DOHH2 (cell line): ENCODE measurements at regions not wholly inside any gene's neighbourhood (a gene's known extent, or its start where the extent isn't known, plus 50 kb on each side); places are given as distances from the start of the nearest gene placed in this dataset.

ENCODE experiments used
- EZH2phosphoT487 ChIP-seq: fragments of 200-600 bp; sonication (generic); IDR thresholded peaks from 2 replicates; pipeline ENCODE4 v1.6.1; 2017; ENCODE audit warnings: borderline replicate concordance, mild to moderate bottlenecking, antibody characterized with exemption, low read length, moderate library complexity, mixed read lengths
- TF ChIP-seq, protein P1 (sequence below): fragments of 200-600 bp; sonication (generic); IDR thresholded peaks from one replicate; pipeline ENCODE4 v1.5.1; 2014; ENCODE audit warnings: antibody characterized with exemption, mild to moderate bottlenecking, low read depth, low read length; ENCODE audit not compliant: poor library complexity, severe bottlenecking

DNA sequence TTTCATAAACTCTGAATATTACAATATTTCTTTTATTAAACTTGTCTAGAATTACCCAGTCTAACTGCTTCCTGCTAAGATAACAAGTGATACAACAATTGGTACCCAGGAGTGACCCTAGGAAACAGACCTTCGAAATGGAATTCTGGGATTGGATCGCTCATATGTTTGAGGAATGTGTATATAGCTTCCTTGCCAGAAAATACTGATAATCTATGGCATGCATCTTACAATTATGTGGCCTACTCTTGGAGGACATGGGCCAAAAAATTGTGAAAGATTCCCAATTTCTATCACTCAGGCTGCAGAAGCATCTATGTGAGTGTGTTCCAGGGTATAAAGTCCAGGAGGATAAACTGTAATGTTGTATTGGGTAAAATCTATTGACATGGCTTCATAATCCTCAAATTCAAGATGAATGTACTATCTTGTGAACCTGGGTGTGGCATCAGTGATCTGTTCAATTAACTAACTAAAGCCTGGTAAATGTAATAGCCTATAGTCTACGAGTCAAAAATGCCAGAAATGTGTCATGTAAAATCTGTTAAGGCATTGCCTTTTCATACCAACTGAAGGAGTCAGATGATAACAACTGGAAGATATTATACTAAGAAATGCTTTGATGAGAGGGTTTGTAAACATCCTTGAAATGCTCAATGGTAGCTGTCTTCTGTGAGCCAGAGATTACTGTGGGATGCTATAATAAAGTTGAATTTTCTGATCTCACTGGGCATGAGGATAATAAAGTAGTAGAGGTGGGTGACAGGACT is 1499.3 kb downstream of the PCDH7 start:
- TF ChIP-seq, protein P1, sequence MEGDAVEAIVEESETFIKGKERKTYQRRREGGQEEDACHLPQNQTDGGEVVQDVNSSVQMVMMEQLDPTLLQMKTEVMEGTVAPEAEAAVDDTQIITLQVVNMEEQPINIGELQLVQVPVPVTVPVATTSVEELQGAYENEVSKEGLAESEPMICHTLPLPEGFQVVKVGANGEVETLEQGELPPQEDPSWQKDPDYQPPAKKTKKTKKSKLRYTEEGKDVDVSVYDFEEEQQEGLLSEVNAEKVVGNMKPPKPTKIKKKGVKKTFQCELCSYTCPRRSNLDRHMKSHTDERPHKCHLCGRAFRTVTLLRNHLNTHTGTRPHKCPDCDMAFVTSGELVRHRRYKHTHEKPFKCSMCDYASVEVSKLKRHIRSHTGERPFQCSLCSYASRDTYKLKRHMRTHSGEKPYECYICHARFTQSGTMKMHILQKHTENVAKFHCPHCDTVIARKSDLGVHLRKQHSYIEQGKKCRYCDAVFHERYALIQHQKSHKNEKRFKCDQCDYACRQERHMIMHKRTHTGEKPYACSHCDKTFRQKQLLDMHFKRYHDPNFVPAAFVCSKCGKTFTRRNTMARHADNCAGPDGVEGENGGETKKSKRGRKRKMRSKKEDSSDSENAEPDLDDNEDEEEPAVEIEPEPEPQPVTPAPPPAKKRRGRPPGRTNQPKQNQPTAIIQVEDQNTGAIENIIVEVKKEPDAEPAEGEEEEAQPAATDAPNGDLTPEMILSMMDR = no peak
- TF ChIP-seq EZH2phosphoT487 = no peak
